NCI-H748 treated with DMSO at 0.1 percent for 48 hours (cell line): ENCODE measurements at regions not wholly inside any gene's neighbourhood (a gene's known extent, or its start where the extent isn't known, plus 50 kb on each side); places are given as distances from the start of the nearest gene placed in this dataset.

ENCODE experiments used
- DNase-seq: peaks from one replicate; lab custom pipeline; 2025; lab: John Stamatoyannopoulos, UW

- DNase-seq = no peak
Observed at GRCh38 chr2:155792666-155793065, 539.9 kb downstream of the NR4A2 start.

GRCh38 chr2:155770516-155770915, 562.0 kb downstream of the NR4A2 start:
- DNase-seq = no peak

- no peak for DNase-seq
Observed at GRCh38 chr2:155766342-155767115, 566.0 kb downstream of the NR4A2 start.

- no peak for DNase-seq
Observed at GRCh38 chr2:155755481-155755880, 577.0 kb downstream of the NR4A2 start.

- DNase-seq = no peak
Observed at GRCh38 chr2:155748131-155748530, 584.4 kb downstream of the NR4A2 start.

GRCh38 chr2:155747531-155747930, 585.0 kb downstream of the NR4A2 start:
- no peak for DNase-seq

GRCh38 chr2:155733091-155733853, 599.2 kb downstream of the NR4A2 start:
- DNase-seq = no peak

- no peak for DNase-seq
Observed at GRCh38 chr2:155730804-155731203, 601.7 kb downstream of the NR4A2 start.

GRCh38 chr2:155727187-155727895, 605.2 kb downstream of the NR4A2 start:
- DNase-seq = no peak

GRCh38 chr2:155722290-155722689, 610.2 kb downstream of the NR4A2 start:
- no peak for DNase-seq

GRCh38 chr2:155715705-155716104, 616.8 kb downstream of the NR4A2 start:
- DNase-seq = no peak

GRCh38 chr2:155714983-155715382, 617.5 kb downstream of the NR4A2 start:
- no peak for DNase-seq

- DNase-seq = peak; percentile 7
Observed at GRCh38 chr2:155708071-155708470, 624.5 kb downstream of the NR4A2 start.

- DNase-seq = no peak
Observed at GRCh38 chr2:155703917-155704316, 628.6 kb downstream of the NR4A2 start.

GRCh38 chr2:155703048-155703447, 629.5 kb downstream of the NR4A2 start:
- DNase-seq = no peak

- no peak for DNase-seq
Observed at GRCh38 chr2:155701721-155702120, 630.8 kb downstream of the NR4A2 start.

GRCh38 chr2:155696571-155696970, 636.0 kb downstream of the NR4A2 start:
- DNase-seq = no peak

- DNase-seq = no peak
Observed at GRCh38 chr2:155695505-155695904, 637.0 kb downstream of the NR4A2 start.

GRCh38 chr2:155692856-155693255, 639.7 kb downstream of the NR4A2 start:
- no peak for DNase-seq

- no peak for DNase-seq
Observed at GRCh38 chr2:155692106-155692505, 640.4 kb downstream of the NR4A2 start.

- DNase-seq = no peak
Observed at GRCh38 chr2:155690785-155691184, 641.7 kb downstream of the NR4A2 start.

- no peak for DNase-seq
Observed at GRCh38 chr2:155689791-155690190, 642.7 kb downstream of the NR4A2 start.

GRCh38 chr2:155687181-155687580, 645.3 kb downstream of the NR4A2 start:
- no peak for DNase-seq
